DMS 273 (cell line): ENCODE measurements at regions not wholly inside any gene's neighbourhood (a gene's known extent, or its start where the extent isn't known, plus 50 kb on each side); places are given as distances from the start of the nearest gene placed in this dataset.
"Not testable (repeated sequence)": the region's sequence is repeated elsewhere in the genome, so short reads cannot be mapped to it uniquely, and the experiment has no call there.

ENCODE experiments used
- DNase-seq: peaks from one replicate; lab custom pipeline; 2025; ENCODE audit not compliant: unreplicated experiment; lab: John Stamatoyannopoulos, UW

- DNase-seq: no peak
These were observed 139.6 kb downstream of the MYLK4 start for GRCh38 chr6:2611092-2611491.

DNA sequence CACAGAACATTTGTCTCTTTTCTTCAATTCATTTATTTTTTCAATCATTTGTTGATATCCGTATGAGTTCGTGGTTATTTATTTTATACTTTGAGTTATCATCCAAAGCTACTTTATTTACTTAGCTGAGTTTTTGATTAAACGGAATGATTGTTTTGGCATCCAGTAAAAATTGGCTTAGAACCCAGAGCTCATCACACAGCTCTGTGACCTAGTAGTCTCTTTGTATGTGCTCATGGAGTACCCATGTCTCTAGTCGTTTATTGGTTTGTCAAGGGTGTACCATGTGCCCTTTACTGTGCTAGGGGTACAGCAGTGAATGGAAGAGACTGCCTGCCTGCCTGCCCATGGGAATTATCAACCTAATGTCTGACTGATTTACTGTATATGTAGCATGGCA is 142.2 kb downstream of the MYLK4 start:
- no peak for DNase-seq

GRCh38 chr6:2600363-2600762 is 150.4 kb downstream of the MYLK4 start:
- DNase-seq: no peak

DNA sequence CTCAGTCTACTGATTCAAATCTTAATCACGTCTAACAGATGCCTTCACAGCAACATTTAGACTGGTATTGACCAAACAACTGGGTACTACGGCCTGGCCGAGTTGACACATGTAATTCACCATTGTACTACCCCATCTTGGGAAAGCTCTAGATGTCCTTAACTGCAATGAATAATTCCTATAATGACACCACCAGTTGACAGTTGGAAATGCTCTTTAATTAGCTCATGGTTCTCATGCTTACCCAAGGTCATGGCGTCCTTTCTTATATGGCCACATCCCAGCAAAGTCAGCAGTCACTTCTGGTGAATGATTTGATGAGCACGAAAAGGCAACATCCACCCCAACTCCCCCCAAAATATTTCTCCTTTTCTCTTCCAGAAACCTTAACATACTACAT is 150.9 kb downstream of the MYLK4 start:
- DNase-seq: no peak

DNA sequence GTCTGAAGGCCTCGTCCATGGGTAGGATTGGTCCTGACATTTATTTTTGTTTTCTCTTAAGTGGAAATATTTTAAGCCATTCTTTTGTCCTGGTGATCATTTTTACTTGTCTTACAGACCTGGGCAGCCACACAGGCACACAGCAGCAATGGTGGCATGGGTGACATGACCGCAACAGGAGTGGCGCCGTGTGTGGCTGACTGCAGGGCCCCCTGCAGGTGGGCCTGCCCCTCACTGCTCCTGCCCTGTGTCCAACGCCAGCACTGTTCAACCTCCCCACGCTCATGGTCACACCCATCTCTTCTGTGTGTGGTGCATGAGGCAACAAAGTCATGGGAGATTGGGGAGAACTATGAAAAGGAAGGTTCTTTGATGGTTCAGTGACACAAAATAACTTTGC is 151.9 kb downstream of the MYLK4 start:
- DNase-seq: no peak

DNA sequence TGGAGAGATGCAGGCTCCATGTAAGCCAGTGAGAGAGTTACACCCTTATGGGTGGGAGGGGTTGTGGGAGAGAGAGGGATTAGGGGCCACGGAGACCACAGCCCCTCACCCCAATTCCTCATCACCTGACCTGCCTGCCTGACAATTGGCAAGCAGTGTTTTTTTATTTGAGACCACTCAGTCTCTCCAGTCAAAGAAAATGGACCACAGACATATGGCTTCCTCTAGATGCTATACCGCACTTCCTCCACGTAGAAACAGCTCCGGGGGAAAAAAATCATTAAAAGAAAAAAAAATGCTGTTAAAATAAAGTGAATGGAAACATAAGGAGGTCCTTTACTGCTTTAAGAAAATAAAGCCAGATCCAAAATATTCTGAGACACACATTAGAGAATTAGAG is 152.7 kb downstream of the MYLK4 start:
- no peak for DNase-seq

DNA sequence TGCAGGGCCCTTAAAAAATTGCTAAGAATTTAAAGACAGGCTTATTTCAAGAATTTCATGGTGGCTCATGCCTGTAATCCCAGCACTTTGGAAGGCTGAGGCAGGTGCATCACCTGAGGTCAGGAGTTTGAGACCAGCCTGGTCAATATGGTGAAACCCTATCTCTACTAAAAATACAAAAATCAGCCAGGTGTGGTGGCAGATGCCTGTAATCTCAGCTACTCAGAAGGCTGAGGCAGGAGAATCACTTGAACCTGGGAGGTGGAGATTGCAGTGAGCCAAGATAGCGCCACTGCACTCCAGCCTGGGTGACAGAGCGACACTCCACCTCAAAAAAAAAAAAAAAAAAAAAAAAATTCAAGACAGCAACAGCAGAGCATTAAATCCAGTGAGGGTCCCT is 153.3 kb downstream of the MYLK4 start:
- DNase-seq: not testable (repeated sequence)

GRCh38 chr6:2596222-2596621 is 154.5 kb downstream of the MYLK4 start:
- DNase-seq: peak; percentile 40

- no peak for DNase-seq
These were observed 155.9 kb downstream of the MYLK4 start for GRCh38 chr6:2594868-2595267.

GRCh38 chr6:2593167-2593566 is 157.6 kb downstream of the MYLK4 start:
- DNase-seq: no peak

GRCh38 chr6:2589171-2589661 is 161.5 kb downstream of the MYLK4 start:
- DNase-seq: no peak

DNA sequence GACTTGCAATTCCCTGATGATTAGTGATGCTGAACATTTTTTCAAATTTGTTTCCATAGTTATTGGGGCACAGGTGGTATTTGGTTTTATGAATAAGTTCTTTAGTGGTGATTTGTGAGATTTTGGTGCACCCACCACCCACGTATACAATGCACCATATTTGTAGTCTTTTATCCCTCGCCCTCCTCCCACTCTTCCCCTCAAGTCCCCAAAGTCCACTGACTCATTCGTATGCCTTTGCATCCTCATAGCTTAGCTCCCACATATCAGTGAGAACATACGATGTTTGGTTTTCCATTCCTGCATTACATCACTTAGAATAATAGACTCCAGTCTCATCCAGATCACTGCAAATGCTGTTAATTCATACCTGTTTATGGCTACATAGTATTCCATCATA is 167.3 kb downstream of the MYLK4 start:
- DNase-seq: no peak

DNA sequence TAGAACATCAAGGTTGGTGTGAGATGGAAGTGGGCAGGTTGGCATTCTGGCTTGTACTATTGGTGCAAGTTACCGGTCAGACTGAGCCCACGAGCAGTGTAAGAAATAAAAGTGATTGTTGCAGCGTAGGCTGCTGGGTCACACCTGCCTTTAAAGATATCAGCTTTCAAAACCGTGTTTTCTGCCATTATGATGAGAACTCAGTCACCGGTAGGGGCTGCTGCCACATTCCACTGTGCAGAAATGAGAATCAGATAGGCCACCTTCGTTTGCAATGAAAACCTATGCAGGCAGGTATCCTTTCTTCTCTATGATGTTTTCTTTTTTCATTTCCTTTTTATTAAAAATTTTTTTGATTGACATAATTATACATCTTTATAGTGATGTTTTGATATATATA is 168.5 kb downstream of the MYLK4 start:
- DNase-seq: no peak

DNA sequence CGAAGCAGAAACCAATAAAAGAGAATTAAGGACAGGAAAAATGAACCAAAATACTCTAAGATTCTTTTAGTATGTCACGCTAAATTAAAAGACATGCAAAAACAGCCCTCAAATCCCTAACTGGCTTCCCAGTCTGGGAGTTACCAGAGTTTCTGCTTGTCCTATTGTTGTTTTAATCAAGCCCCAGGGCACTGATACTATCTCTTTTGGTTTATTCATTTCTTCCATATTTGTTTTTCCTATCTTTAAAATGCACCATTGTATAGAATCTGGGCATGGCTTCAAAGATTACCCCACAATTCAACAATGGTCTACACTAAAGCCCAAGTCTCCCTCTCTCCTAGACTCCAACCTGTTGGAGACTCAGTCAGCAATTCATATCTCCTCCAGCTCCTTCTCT is 169.1 kb downstream of the MYLK4 start:
- no peak for DNase-seq

GRCh38 chr6:2581011-2581410 is 169.7 kb downstream of the MYLK4 start:
- DNase-seq: no peak

DNA sequence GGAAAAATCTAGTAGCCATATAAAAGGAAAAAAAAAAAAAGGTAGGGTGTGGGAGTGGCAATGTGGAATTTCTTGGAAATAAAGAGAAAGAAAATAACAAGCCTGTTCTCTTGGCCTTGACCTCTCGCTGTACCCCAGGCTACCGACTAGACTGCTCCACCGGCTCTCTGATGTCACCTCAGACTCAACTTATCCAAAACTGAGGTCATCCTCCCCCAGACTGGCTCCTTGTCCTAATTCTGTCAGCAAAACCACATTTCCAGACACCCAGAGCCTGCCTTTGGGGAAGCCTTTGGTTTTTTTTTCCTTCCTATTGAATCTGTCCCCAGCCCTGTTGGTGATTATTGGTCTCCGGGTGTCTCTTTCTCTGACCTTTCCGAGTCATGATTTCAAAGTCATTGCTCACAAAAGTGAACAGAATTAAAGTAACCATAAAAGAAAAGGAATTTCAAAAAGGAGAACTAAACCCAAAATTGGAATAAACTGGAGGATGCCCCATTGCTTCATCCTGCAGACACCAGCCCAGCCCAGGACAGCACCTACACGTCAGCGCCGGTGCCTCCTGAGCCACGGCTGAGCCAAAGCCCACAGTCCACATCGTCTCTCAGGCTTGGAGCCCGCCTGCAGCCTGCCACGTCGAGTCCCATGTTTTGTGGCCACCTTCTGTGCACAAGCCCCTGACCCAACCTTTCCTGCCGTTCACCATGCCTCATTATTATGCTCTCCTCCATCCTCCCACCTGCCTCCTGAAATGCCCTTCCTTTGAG is 170.7 kb downstream of the MYLK4 start:
- DNase-seq: no peak

DNA sequence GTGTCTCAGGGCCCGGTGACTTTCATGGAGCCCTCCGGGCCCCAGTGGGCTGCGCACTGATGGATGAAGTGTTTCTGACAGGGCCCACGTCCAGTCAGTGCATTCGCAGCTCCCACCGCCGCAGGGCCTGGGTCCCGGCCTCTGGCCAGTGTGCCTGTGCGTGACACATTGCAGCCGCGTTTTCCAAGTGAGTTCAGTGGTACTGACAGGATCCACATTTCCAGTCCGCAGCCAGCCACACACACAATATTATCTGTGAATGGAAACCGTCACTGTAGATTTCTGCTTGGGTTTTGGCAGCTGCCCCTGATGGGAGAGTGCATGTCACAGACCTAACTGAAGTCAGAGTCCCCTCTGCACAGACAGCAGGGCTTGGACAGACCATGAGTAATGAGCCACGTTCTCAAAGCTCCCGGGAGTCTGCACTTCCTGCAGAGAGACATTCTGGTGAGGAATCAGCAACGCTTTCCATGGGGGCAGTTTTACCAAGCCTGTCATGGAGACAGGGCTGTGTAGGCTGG is 171.4 kb downstream of the MYLK4 start:
- DNase-seq: no peak

DNA sequence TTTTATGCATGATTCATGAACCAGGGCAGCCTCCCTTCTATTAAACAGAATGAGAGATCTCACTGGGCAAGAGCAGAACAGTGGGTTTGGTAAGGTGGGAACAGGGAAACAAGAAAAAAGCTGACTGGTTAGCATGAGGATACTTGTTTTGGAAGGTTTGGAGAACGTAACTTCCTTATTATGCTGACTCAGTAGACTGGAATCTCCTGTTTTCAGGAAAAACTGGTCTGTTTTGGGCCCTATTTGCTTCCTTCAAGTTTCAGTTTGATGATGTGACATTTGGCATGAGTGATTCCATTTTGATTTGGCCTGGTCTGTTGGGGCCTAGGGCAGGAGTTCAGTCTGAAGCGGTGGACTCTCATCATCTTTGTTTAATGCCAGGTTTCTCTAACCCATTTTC is 172.0 kb downstream of the MYLK4 start:
- DNase-seq: no peak

DNA sequence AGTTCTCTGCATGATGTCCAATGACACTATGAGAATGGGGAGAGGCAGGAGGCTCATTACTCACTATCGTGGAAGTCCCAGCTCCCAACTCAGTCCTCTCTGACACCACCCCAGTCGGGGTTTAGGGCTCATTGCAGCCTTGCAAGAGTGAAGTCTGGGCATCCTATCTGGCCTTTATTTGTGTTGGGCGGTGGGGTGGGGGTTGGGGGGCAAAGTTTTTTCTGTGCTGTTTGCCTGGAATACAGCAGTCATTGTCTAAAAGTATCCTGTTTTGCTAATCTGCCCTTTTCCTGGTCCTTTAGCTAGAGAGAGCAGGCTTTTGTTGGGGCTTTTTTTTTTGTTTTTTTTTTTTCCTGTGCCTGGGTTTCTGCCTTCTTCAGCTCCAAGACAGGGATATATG is 174.2 kb downstream of the MYLK4 start:
- no peak for DNase-seq

DNA sequence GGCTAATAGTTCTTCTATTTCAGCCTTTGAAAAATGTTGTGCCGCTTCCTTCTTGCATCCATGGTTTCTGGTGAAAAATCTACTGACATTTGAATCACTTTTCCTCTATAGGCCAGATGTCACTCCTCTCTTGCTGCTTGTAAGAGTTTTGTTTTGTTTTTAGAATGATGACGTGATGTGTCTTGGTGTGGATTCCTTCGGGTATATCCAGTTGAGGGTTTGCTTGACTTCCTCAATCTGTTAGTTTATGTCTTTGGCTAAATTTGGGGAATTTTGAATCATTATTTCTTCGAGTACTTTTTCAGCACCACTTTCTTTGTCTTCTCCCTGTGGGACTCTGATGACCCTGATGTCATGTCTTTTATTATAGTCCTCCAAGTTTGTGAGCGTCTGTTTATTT is 175.5 kb downstream of the MYLK4 start:
- DNase-seq: no peak

- not testable (repeated sequence) for DNase-seq
These were observed 181.3 kb downstream of the MYLK4 start for GRCh38 chr6:2569420-2569819.

DNA sequence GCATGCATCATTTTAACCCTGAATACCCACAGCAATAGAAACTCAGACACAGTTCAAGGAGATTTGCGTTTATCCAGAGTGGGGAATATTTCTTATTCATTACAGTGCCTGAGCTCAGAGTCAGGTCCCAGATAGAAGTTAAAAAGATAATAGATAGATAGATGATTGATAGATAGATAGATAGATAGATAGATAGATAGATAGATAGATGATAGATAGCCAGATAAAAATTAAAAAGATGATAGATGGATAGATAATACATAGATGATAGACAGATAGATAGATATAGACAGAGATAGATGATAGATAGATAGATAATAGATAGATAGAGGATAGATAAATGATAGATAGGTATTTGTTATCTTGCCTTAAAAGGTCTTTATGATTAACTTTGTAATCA is 184.7 kb downstream of the MYLK4 start:
- DNase-seq: no peak

- DNase-seq: no peak
These were observed 185.2 kb downstream of the MYLK4 start for GRCh38 chr6:2565499-2565898.
